Esophagus squamous epithelium (tissue), 5 donors: ENCODE measurements at regions not wholly inside any gene's neighbourhood (a gene's known extent, or its start where the extent isn't known, plus 50 kb on each side); places are given as distances from the start of the nearest gene placed in this dataset.

ENCODE experiments used
- DNase-seq: peaks from one replicate; lab custom pipeline; 2025; lab: John Stamatoyannopoulos, UW
- H3K27ac ChIP-seq, 4 donors: fragments of 200-600 bp; sonication (generic); one replicate each; pipeline ENCODE4 v1.5.1; 2016 to 2019; ENCODE audit warnings: mild to moderate bottlenecking in 1 of 4
- H3K27me3 ChIP-seq, 4 donors: fragments of 200-600 bp; sonication (generic); 1 replicate in 3 of 4; 2 replicates in 1 of 4; pipeline versions ENCODE4 v1.5.1 to v1.6.0; 2017 to 2021; ENCODE audit warnings: antibody characterized with exemption in 1 of 4
- H3K36me3 ChIP-seq, 3 donors: fragments of 200-600 bp; sonication (generic); one replicate each; pipeline ENCODE4 v1.5.1; 2016 to 2019
- H3K4me1 ChIP-seq, 3 donors: fragments of 200-600 bp; sonication (generic); one replicate each; pipeline ENCODE4 v1.5.1; 2017 to 2019
- H3K4me3 ChIP-seq, 4 donors: fragments of 200-600 bp; sonication (generic); 1 replicate in 3 of 4; 2 replicates in 1 of 4; pipeline ENCODE4 v1.5.1; 2016 to 2019; ENCODE audit warnings: mild to moderate bottlenecking in 2 of 4, moderate library complexity in 1 of 4
- H3K9me3 ChIP-seq, 3 donors: fragments of 200-600 bp; sonication (generic); one replicate each; pipeline ENCODE4 v1.5.1; 2016 to 2019
- CTCF ChIP-seq, 6 experiments: fragments of 450-650 bp in 4 of 6; fragments of 200-600 bp in 2 of 6; sonication (generic) in 2 of 6; IDR thresholded peaks; one replicate each; pipeline ENCODE4 v1.5.1; 2016 to 2019; ENCODE audit warnings: antibody characterized with exemption in 6 of 6, mild to moderate bottlenecking in 4 of 6, moderate library complexity in 4 of 6
- POLR2A ChIP-seq, 4 donors: fragments of 450-650 bp; IDR thresholded peaks; one replicate each; pipeline ENCODE4 v1.6.1; 2017; ENCODE audit warnings: antibody characterized with exemption in 4 of 4, mild to moderate bottlenecking in 4 of 4, moderate library complexity in 3 of 4
- WGBS, 2 donors: methylation state at CpG; one replicate each; pipeline ENCODE4 v1.1.5; 2018; 5-methylcytosine and 5-hydroxymethylcytosine counted together
- intact Hi-C: fragments of 100-400 bp; cut with DNase I; formaldehyde crosslinking; loops from one replicate; pipeline ENCODE4 v1.15.0; 2022
- donor health status: DM: yes; HTN: yes; CAD: no.

GRCh38 chr20:39097889-39098288 lies 135.7 kb downstream of the DHX35 start:
- Histone ChIP-seq H3K9me3 (no peaks in the 10 kb centered on the region), H3K4me3 (no peak overlapping the region), H3K36me3 (no peaks in the 10 kb centered on the region), H3K27me3 (peaks cover 0 to 66% (median 0%) of the 10 kb centered on the region in 4 donors), H3K27ac (no peak overlapping the region), H3K4me1 (no peaks in the 10 kb centered on the region)
- intact Hi-C loops: no loop called here
- no peak for DNase-seq
- 64 to 72% methylated on average over 3 of the region's 3 CpGs for WGBS, 2 donors
- TF ChIP-seq CTCF (IDR thresholded peaks at IDR 0.05) (no peak), POLR2A (IDR thresholded peaks at IDR 0.05) (no peak)

GRCh38 chr20:39095870-39096269 lies 133.7 kb downstream of the DHX35 start:
- Histone ChIP-seq H3K36me3 (no peaks in the 10 kb centered on the region), H3K4me3 (no peak overlapping the region), H3K4me1 (no peaks in the 10 kb centered on the region), H3K27ac (no peak overlapping the region), H3K9me3 (no peaks in the 10 kb centered on the region), H3K27me3 (peaks cover 0 to 63% (median 0%) of the 10 kb centered on the region in 4 donors)
- TF ChIP-seq POLR2A (IDR thresholded peaks at IDR 0.05) (no peak), CTCF (IDR thresholded peaks at IDR 0.05) (no peak)
- intact Hi-C loops: no loop called here
- DNase-seq: no peak
- 86 to 89% methylated on average over 1 of the region's 1 CpG for WGBS, 2 donors

- TF ChIP-seq POLR2A (IDR thresholded peaks at IDR 0.05): no peak
- TF ChIP-seq CTCF (IDR thresholded peaks at IDR 0.05): no peak
- Histone ChIP-seq H3K27ac (no peak overlapping the region), H3K4me3 (no peak overlapping the region), H3K4me1 (no peaks in the 10 kb centered on the region), H3K36me3 (no peaks in the 10 kb centered on the region), H3K27me3 (peaks cover 0 to 58% (median 0%) of the 10 kb centered on the region in 4 donors), H3K9me3 (no peaks in the 10 kb centered on the region)
- intact Hi-C loops: no loop called here
- DNase-seq: no peak
- 60% methylated on average over 1 of the region's 1 CpG for WGBS, 2 donors
Observed at GRCh38 chr20:39094391-39094790, 132.2 kb downstream of the DHX35 start.

GRCh38 chr20:39092733-39093410 lies 130.7 kb downstream of the DHX35 start:
- no peaks in the 10 kb centered on the region for H3K4me1 ChIP-seq
- 72 to 87% methylated on average over 3 of the region's 3 CpGs for WGBS, 2 donors
- H3K9me3 ChIP-seq: no peaks in the 10 kb centered on the region
- intact Hi-C loops: no loop called here
- no peak overlapping the region for H3K4me3 ChIP-seq
- TF ChIP-seq CTCF (IDR thresholded peaks at IDR 0.05) (no peak), POLR2A (IDR thresholded peaks at IDR 0.05) (no peak)
- H3K36me3 ChIP-seq: no peaks in the 10 kb centered on the region
- H3K27me3 ChIP-seq: peaks cover 0 to 43% (median 0%) of the 10 kb centered on the region in 4 donors
- DNase-seq: no peak
- H3K27ac ChIP-seq: no peak overlapping the region

- WGBS, 2 donors: 25 to 37% methylated on average over 4 to 5 of the region's 5 CpGs
- Histone ChIP-seq H3K36me3 (no peaks in the 10 kb centered on the region), H3K4me3 (no peak overlapping the region), H3K4me1 (no peaks in the 10 kb centered on the region), H3K9me3 (no peaks in the 10 kb centered on the region), H3K27ac (no peak overlapping the region), H3K27me3 (peaks cover 0 to 26% (median 0%) of the 10 kb centered on the region in 4 donors)
- intact Hi-C loops: no loop called here
- no peak for DNase-seq
- TF ChIP-seq CTCF (IDR thresholded peaks at IDR 0.05): no peak
- TF ChIP-seq POLR2A (IDR thresholded peaks at IDR 0.05): no peak
Observed at GRCh38 chr20:39090906-39091305, 128.8 kb downstream of the DHX35 start.
